Right renal pelvis (tissue), 4 donors: ENCODE measurements at regions not wholly inside any gene's neighbourhood (a gene's known extent, or its start where the extent isn't known, plus 50 kb on each side); places are given as distances from the start of the nearest gene placed in this dataset.

Experiments
- DNase-seq, 4 donors: peaks; one replicate each; pipeline ENCODE4 v3.0.0-alpha.2; 2013; ENCODE audit warnings: low read depth in 4 of 4, low spot score in 3 of 4, missing footprints in 1 of 4

GRCh38 chr3:107428051-107428858, 51.0 kb downstream of the CCDC54 start:
- no peak for DNase-seq

- DNase-seq = peak in 1 of 4 donors; percentile 58
Measured at GRCh38 chr3:107429320-107430181, 52.3 kb downstream of the CCDC54 start.

DNA sequence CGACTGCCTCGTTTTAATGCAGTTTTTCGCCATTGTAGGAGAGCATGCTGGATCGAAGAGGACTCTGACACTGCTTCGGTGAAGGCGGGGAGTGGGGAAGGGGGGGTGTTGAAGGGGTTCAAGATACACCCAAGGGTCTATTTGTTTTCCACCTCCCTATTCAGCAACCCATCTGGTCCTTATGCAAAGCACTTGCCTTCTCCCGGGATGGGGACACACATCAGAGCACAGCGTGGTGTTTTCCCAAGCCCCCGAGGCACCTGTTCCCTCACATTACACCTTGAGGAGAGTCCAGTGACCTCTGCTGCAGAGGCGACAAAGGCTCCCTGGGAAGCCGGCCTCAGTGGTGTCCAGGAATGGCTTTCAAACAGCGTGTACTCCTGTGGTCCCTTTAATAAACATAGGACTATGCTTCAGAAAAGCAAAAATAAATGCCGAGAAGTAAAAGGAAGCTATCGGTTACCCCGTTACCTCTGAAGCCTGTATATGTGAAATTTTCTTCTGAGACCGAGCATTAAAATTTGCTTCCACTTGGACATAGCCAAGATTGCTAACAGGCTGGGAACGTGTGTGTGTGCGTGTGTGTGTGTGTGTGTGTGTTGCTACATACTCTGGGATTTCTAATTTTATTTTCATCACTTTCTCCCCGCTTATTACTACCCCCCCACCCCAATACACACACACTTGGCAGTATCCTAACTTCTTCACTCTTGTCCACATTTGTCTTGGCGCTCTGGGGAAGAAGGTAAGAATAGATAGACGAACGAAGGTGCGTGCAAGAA, 53.2 kb downstream of the CCDC54 start:
- DNase-seq = peak in 1 of 4 donors; percentile 10

DNA sequence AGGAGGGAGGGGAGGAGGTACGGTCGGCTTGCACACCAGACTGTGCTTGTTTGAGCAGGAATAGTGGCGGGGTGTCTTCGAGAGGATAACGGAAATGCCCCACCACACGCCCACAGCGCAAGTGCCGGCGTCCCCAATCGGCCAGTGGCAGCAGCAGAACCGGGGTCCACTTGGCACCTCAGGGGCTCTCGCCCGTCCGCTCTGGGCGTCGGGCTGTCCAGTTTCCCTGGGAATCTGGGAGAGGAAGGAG, 53.7 kb downstream of the CCDC54 start:
- DNase-seq = peak in 1 of 4 donors; percentile 20

DNA sequence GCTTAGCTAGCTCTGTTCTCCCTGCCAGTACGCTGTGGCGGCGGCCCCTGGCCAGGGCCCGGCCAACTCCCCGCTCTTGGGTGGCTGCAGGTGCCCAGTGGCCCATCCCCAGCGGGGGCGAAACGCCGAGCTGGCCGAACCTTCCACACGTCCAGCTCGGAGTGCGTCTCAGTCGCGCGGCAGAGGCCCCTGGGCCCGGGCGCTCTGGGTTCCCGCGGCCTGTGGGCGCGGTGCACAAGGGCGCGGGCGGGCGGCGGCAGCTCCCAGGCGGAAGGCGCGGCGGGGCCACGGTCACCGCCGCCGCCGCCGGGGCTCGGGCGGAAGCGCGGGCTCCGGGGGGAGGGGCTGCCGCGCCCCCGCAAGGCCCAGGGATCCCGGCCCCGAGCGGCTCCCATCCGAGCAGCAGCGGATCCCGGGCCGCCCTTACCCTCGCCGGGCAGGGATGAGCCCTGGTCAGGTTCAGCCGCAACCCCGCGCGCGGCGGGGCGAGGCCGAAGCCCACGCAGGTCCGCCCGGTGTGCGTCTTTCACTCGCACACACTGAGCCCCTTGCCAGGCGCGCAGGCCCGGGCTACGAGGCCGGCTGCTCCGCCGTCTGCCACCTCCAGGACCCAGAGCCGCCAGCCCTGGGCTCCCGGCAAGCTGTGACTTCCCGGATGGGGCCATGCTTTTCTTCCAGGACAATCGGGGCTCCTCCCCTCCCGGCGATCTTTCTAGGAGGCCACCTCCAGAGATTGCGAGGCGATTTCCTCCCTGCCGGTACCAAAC, 54.2 kb downstream of the CCDC54 start:
- peak in 1 of 4 donors; percentile 43 for DNase-seq

- peak in 1 of 4 donors; percentile 10 for DNase-seq
Measured at GRCh38 chr3:107432013-107432515, 54.8 kb downstream of the CCDC54 start.

GRCh38 chr3:107432646-107433045, 55.4 kb downstream of the CCDC54 start:
- DNase-seq = no peak

DNA sequence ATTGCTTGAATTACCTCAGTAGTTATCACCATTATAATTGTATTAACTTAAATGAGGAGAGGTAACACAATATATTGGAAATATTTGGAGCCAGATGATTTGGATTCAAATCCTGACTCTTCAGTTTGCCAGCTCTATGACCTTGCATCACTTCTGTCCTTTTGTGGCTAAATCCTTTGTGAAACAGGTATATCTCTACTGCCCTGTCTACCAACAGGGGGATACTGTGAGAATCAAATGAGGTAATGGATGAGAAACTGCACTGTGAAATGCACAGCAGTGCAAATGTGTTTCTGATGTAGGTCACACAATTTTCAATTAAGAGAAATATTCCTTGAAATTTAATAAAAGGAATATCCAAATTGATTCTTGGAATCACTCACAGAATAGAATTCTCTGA, 58.8 kb downstream of the CCDC54 start:
- no peak for DNase-seq

DNA sequence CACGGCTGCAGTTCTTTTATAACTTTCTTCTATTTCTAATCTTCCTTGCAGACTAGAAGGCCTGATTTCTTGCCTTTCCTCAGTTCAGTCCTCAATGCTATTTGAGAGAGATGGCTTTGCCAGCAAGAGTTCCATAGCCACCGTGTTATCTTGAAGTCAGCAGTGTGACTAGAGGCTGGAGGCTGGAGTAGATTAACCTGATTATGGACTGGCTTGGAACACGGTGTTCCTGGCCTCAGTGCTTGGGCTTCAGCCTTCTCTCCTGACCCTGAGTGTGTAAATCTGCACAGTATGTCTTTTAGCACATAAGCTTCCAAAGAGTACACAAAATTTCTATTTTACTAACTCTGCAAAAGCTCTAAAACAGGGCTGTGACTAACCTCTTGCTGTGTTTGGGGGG, 61.4 kb downstream of the CCDC54 start:
- DNase-seq = no peak

GRCh38 chr3:107441617-107442016, 64.4 kb downstream of the CCDC54 start:
- no peak for DNase-seq

DNA sequence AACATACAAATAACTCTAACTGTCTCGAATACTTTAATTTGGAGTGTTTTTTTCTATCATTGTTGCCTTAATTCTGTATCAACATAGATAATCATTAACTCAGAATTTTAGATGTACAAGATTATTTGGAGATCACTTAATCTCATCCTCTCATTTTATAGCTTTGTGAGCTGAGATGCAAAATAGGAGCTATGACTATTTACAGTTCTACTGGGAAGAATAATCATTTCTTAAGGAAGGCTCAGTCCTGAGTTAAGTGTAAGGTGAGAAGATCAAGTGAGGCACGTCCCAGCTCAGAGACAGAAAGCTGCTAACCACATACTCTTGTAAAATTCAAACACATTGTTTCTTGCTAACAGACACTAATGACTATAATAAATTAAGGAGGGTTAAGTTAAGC, 66.2 kb downstream of the CCDC54 start:
- DNase-seq = no peak

- DNase-seq = no peak
Measured at GRCh38 chr3:107446706-107447105, 69.5 kb downstream of the CCDC54 start.

- DNase-seq = no peak
Measured at GRCh38 chr3:107450254-107450893, 72.4 kb upstream of the BBX start.

DNA sequence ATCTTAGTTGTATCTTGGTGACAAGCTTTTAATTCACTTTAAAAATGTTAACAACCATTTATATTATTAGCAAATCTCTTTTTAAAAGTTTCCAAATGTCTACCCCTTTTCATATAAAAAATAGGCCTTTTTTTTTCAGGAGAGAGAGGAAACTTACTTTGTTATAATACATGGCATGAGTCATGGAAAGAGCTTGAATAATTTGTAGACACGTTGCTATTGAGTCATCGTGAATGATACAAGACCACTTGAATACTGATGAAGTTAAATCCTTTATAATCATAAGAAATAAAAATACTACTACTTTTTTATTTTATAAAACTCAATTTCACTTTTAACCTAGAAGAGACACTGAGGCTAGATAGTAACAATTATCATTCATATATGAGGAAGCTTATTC, 70.3 kb upstream of the BBX start:
- DNase-seq = no peak

- DNase-seq = no peak
Measured at GRCh38 chr3:107453504-107453903, 69.3 kb upstream of the BBX start.

- no peak for DNase-seq
Measured at GRCh38 chr3:107455621-107456020, 67.1 kb upstream of the BBX start.

GRCh38 chr3:107456501-107456900, 66.3 kb upstream of the BBX start:
- DNase-seq = no peak

DNA sequence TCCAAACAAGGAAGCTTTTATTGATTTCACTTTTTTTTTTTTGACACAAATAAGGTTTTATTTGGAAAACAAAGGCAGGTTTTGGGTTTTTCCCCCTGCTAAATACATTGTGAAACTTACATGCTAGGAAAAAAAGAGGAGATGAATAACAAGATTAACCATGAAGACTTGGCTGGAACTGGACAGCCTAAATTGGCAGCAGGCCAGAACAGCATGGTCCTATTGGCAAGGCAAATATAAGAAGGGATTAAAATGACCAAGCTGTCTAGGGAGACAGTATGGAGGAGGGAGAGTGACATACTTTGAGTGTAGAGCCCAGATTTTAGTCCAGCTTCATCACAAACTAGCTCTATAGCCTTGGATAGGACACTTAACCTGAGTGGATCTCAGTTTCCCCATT, 63.9 kb upstream of the BBX start:
- no peak for DNase-seq

DNA sequence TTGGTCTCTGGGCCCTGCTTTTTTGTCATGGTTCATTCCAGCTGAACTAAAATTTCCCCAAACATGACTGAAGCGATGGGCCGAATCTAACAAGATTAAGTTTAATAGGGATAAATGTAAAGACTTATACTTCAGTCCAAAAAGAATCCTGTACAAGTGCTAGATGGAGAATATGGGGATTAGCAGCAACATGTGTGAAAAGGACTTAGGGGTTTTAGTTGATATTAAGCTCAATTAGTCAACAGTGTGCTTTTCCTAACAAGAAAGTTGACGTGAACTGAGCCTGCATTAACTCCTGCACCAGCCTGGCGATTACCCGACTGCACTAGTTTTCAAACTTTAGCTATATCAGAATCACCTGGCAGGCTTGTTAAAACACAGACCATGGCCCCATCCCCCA, 61.0 kb upstream of the BBX start:
- no peak for DNase-seq

DNA sequence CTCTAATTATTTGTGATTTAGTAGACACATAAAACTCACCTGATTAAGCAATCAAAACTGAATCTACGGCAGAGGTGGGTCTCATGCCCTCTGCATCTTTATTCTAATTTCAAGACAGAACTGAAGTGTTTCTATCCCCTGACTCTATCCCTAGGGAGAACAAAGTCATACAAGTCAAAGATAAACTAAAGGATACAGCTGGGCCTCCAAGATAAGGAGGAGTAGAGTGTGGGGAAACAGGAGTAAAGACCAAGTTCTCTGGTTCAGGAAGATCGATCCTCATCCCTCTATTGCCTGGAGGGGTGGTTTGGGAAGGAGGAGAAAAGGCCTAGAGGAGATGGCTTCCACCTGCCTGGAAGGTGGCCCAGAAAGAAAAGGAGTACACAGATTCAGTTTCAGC, 58.7 kb upstream of the BBX start:
- no peak for DNase-seq
